ENCODE measurements at regions not wholly inside any gene's neighbourhood (a gene's known extent, or its start where the extent isn't known, plus 50 kb on each side); places are given as distances from the start of the nearest gene placed in this dataset.

DNA sequence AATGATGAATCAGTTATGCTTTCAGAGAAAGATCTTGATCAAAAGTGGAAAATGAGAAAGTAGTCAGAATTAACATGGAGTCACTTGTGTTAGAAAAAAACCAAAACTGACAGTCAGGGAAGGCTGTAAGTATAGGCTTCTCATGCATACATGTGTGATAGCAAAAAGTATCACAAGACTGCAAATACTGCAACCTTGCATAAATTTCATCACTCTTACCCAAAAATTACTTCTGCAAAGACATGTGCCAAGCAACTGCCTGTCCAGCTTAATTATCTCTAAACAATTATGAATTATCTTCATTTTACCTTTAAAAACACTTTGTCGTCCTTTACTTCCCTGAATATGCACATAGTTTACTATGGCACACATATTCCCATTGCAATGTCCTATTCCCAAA, 2466.4 kb upstream of the PCDH20 start:
- no peak overlapping the region for H3K4me2 ChIP-seq (ENCODE audit: control insufficient read depth, insufficient read depth)
- SMC1A ChIA-PET (ENCODE audit: uncharacterized antibody, unreplicated experiment): no interaction called here
- POLR2A ChIA-PET: no interaction called here
- WGBS (ENCODE audit: insufficient coverage, insufficient replicate concordance, low lambda C conversion rate, missing lambda C conversion rate): 0% methylated on average over 1 of the region's 1 CpG
- H2AFZ ChIP-seq (ENCODE audit: control insufficient read depth, low read depth, low read length): no peak overlapping the region
- H3K36me3 ChIP-seq (ENCODE audit: control insufficient read depth in 2 of 2, insufficient read depth in 2 of 2, low read length in 1 of 2): no peaks in the 10 kb centered on the region
- H4K20me1 ChIP-seq (ENCODE audit: control insufficient read depth, insufficient read depth): no peaks in the 10 kb centered on the region
- CTCF ChIA-PET: no interaction called here
- ATAC-seq (no peak), DNase-seq (ENCODE audit: low read depth, low spot score) (no peak), FAIRE-seq (no peak)
- no peaks in the 10 kb centered on the region for H3K27me3 ChIP-seq (replicated peaks in 1 of 2; ENCODE audit: control insufficient read depth in 2 of 2, insufficient read depth in 2 of 2, low read length in 1 of 2)
- in situ Hi-C loops (cut with MboI): no loop called here
- H3K9me3 ChIP-seq (replicated peaks; ENCODE audit: control insufficient read depth, insufficient read depth, low read length): no peaks in the 10 kb centered on the region
- no peaks in the 10 kb centered on the region for H3K79me2 ChIP-seq (ENCODE audit: control insufficient read depth, insufficient read depth, low read length)
- TF ChIP-seq MXI1 (IDR thresholded peaks at IDR 0.05; ENCODE audit: low read depth, low read length) (no peak), HSF1 (IDR thresholded peaks at IDR 0.05; ENCODE audit: low read depth, low read length) (no peak), TARDBP (IDR thresholded peaks at IDR 0.05; ENCODE audit: borderline replicate concordance) (no peak), ATF7 (IDR thresholded peaks at IDR 0.05; ENCODE audit: low read depth) (no peak), SPI1 (IDR thresholded peaks at IDR 0.05; ENCODE audit: borderline replicate concordance, insufficient read depth, low read depth, low read length) (no peak), ZNF217 (IDR thresholded peaks at IDR 0.05) (no peak), IKZF2 (IDR thresholded peaks at IDR 0.05) (no peak), NFYB (IDR thresholded peaks at IDR 0.05; ENCODE audit: insufficient read depth, low read depth, low read length) (no peak), ESRRA (IDR thresholded peaks at IDR 0.05; ENCODE audit: low read length) (no peak), JUND (IDR thresholded peaks at IDR 0.05; ENCODE audit: low read depth, low read length) (no peak)
- TF ChIP-seq, protein P1, sequence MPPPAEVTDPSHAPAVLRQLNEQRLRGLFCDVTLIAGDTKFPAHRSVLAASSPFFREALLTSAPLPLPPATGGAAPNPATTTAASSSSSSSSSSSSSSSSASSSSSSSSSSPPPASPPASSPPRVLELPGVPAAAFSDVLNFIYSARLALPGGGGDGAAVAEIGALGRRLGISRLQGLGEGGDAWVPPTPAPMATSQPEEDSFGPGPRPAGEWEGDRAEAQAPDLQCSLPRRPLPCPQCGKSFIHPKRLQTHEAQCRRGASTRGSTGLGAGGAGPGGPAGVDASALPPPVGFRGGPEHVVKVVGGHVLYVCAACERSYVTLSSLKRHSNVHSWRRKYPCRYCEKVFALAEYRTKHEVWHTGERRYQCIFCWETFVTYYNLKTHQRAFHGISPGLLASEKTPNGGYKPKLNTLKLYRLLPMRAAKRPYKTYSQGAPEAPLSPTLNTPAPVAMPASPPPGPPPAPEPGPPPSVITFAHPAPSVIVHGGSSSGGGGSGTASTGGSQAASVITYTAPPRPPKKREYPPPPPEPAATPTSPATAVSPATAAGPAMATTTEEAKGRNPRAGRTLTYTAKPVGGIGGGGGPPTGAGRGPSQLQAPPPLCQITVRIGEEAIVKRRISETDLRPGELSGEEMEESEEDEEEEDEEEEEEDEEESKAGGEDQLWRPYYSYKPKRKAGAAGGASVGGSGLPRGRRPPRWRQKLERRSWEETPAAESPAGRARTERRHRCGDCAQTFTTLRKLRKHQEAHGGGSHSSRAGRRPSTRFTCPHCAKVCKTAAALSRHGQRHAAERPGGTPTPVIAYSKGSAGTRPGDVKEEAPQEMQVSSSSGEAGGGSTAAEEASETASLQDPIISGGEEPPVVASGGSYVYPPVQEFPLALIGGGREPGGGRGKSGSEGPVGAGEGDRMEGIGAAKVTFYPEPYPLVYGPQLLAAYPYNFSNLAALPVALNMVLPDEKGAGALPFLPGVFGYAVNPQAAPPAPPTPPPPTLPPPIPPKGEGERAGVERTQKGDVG (CRISPR knock-in tag; IDR thresholded peaks at IDR 0.05): no peak
- intact Hi-C loops (cut with micrococcal nuclease; ENCODE audit: unreplicated experiment): no loop called here
- no peak overlapping the region for H3K27ac ChIP-seq (ENCODE audit: control insufficient read depth, insufficient read depth)
- no TSS peak for BruUV-seq (replicated peaks)
- RAD21 ChIA-PET (ENCODE audit: unreplicated experiment): no interaction called here
- no peaks in the 10 kb centered on the region for H3K4me1 ChIP-seq (ENCODE audit: control insufficient read depth, insufficient read depth, low read length)
- H3K9ac ChIP-seq (ENCODE audit: control insufficient read depth, insufficient read depth, low read length): no peak overlapping the region
- no peak overlapping the region for H3K4me3 ChIP-seq
